Colonic mucosa (tissue), 4 donors: ENCODE measurements at regions not wholly inside any gene's neighbourhood (a gene's known extent, or its start where the extent isn't known, plus 50 kb on each side); places are given as distances from the start of the nearest gene placed in this dataset.

Source experiments
- DNase-seq: peaks from one replicate; pipeline ENCODE4 v3.0.0-alpha.2; 2020
- H3K27ac ChIP-seq: fragments of 200-600 bp; one replicate; pipeline ENCODE4 v1.8.0; 2021
- H3K27me3 ChIP-seq: fragments of 200-600 bp; one replicate; pipeline ENCODE4 v1.8.0; 2021
- H3K36me3 ChIP-seq: fragments of 200-600 bp; one replicate; pipeline ENCODE4 v1.8.0; 2021
- H3K4me1 ChIP-seq: fragments of 200-600 bp; one replicate; pipeline ENCODE4 v1.8.0; 2021; ENCODE audit warnings: mild to moderate bottlenecking
- H3K4me3 ChIP-seq: fragments of 200-600 bp; one replicate; pipeline ENCODE4 v1.8.0; 2021
- H3K9ac ChIP-seq, 2 donors: one replicate each; pipeline ENCODE4 v1.7.0; 2013; ENCODE audit warnings: control low read depth in 2 of 2, low read depth in 2 of 2, low read length in 2 of 2
- H3K9me3 ChIP-seq: fragments of 200-600 bp; one replicate; pipeline ENCODE4 v1.8.0; 2021
- CTCF ChIP-seq: fragments of 200-600 bp; IDR thresholded peaks from one replicate; pipeline ENCODE4 v1.8.0; 2022; ENCODE audit warnings: antibody characterized with exemption, mild to moderate bottlenecking
- intact Hi-C: fragments of 100-400 bp; cut with DNase I; formaldehyde crosslinking; loops from one replicate; pipeline ENCODE4 v1.14.1; 2022
- donor health status: healthy.
- donor health status: DM: no; HTN: no; CAD: no.
- donor health status: DM: no; HTN: no; CAD: no.

GRCh38 chr14:46401066-46401465, 250.5 kb downstream of the RPL10L start:
- Histone ChIP-seq H3K9me3 (no peaks in the 10 kb centered on the region), H3K4me3 (no peak overlapping the region), H3K27me3 (no peaks in the 10 kb centered on the region), H3K27ac (no peak overlapping the region), H3K4me1 (no peaks in the 10 kb centered on the region), H3K9ac (no peak overlapping the region), H3K36me3 (no peaks in the 10 kb centered on the region)
- no peak for DNase-seq
- intact Hi-C loops: no loop called here
- TF ChIP-seq CTCF: no peak

GRCh38 chr14:46399049-46399448, 252.5 kb downstream of the RPL10L start:
- no peak for TF ChIP-seq CTCF
- intact Hi-C loops: no loop called here
- no peak overlapping the region for H3K27ac ChIP-seq
- no peak overlapping the region for H3K9ac ChIP-seq
- no peaks in the 10 kb centered on the region for H3K9me3 ChIP-seq
- no peaks in the 10 kb centered on the region for H3K36me3 ChIP-seq
- no peak overlapping the region for H3K4me3 ChIP-seq
- no peaks in the 10 kb centered on the region for H3K4me1 ChIP-seq
- DNase-seq: peak; percentile 23
- H3K27me3 ChIP-seq: no peaks in the 10 kb centered on the region

GRCh38 chr14:46384611-46385010, 267.0 kb downstream of the RPL10L start:
- no peaks in the 10 kb centered on the region for H3K36me3 ChIP-seq
- H3K9me3 ChIP-seq: no peaks in the 10 kb centered on the region
- DNase-seq: no peak
- TF ChIP-seq CTCF: no peak
- H3K27ac ChIP-seq: no peak overlapping the region
- H3K4me3 ChIP-seq: no peak overlapping the region
- no peak overlapping the region for H3K9ac ChIP-seq
- intact Hi-C loops: no loop called here
- no peaks in the 10 kb centered on the region for H3K27me3 ChIP-seq
- H3K4me1 ChIP-seq: no peaks in the 10 kb centered on the region

GRCh38 chr14:46381674-46382073, 269.9 kb downstream of the RPL10L start:
- Histone ChIP-seq H3K27ac (no peak overlapping the region), H3K27me3 (no peaks in the 10 kb centered on the region), H3K9ac (no peak overlapping the region), H3K36me3 (no peaks in the 10 kb centered on the region), H3K9me3 (no peaks in the 10 kb centered on the region), H3K4me1 (no peaks in the 10 kb centered on the region), H3K4me3 (no peak overlapping the region)
- no peak for TF ChIP-seq CTCF
- intact Hi-C loops: no loop called here
- no peak for DNase-seq

GRCh38 chr14:46378248-46378647, 273.3 kb downstream of the RPL10L start:
- Histone ChIP-seq H3K4me1 (no peaks in the 10 kb centered on the region), H3K4me3 (no peak overlapping the region), H3K9me3 (no peaks in the 10 kb centered on the region), H3K27ac (no peak overlapping the region), H3K36me3 (no peaks in the 10 kb centered on the region), H3K27me3 (no peaks in the 10 kb centered on the region), H3K9ac (no peak overlapping the region)
- TF ChIP-seq CTCF: no peak
- no peak for DNase-seq
- intact Hi-C loops: no loop called here

GRCh38 chr14:46377305-46377704, 274.3 kb downstream of the RPL10L start:
- DNase-seq: no peak
- no peaks in the 10 kb centered on the region for H3K36me3 ChIP-seq
- no peak overlapping the region for H3K4me3 ChIP-seq
- no peak overlapping the region for H3K27ac ChIP-seq
- intact Hi-C loops: no loop called here
- H3K9ac ChIP-seq: no peak overlapping the region
- H3K4me1 ChIP-seq: no peaks in the 10 kb centered on the region
- TF ChIP-seq CTCF: no peak
- no peaks in the 10 kb centered on the region for H3K27me3 ChIP-seq
- no peaks in the 10 kb centered on the region for H3K9me3 ChIP-seq
